Liver (tissue), 8 donors: ENCODE measurements at regions not wholly inside any gene's neighbourhood (a gene's known extent, or its start where the extent isn't known, plus 50 kb on each side); places are given as distances from the start of the nearest gene placed in this dataset.

Experiments
- DNase-seq: peaks from one replicate; pipeline ENCODE4 v3.0.0-alpha.2; 2017; ENCODE audit warnings: low spot score
- H3K27ac ChIP-seq, 2 donors: one replicate each; pipeline ENCODE4 v1.7.0; 2013; ENCODE audit warnings: inconsistent platforms in 2 of 2, low read length in 2 of 2, control low read depth in 1 of 2, low read depth in 1 of 2, mild to moderate bottlenecking in 1 of 2
- H3K27me3 ChIP-seq, 4 donors: one replicate each; pipeline versions ENCODE4 v1.6.1 to v1.7.0; 2013; ENCODE audit warnings: low read length in 3 of 4, inconsistent platforms in 1 of 4, mild to moderate bottlenecking in 1 of 4, moderate library complexity in 1 of 4; ENCODE audit not compliant: control insufficient read depth in 4 of 4, insufficient read depth in 4 of 4
- H3K36me3 ChIP-seq, 4 donors: one replicate each; pipeline versions ENCODE4 v1.6.1 to v1.7.0; 2013; ENCODE audit warnings: low read length in 3 of 4, mild to moderate bottlenecking in 3 of 4, low read depth in 1 of 4, moderate library complexity in 1 of 4; ENCODE audit not compliant: control insufficient read depth in 4 of 4, insufficient read depth in 3 of 4
- H3K4me1 ChIP-seq, 4 donors: one replicate each; pipeline versions ENCODE4 v1.6.1 to v1.7.0; 2013; ENCODE audit warnings: low read length in 3 of 4, mild to moderate bottlenecking in 3 of 4, moderate library complexity in 1 of 4; ENCODE audit not compliant: control insufficient read depth in 4 of 4, insufficient read depth in 4 of 4
- H3K4me3 ChIP-seq, 3 donors: one replicate each; pipeline versions ENCODE4 v1.6.1 to v1.7.0; 2013; ENCODE audit warnings: low read length in 3 of 3, control low read depth in 1 of 3, low read depth in 1 of 3, mild to moderate bottlenecking in 1 of 3
- H3K9ac ChIP-seq, 2 donors: one replicate each; pipeline ENCODE4 v1.7.0; 2013; ENCODE audit warnings: low read length in 2 of 2, mild to moderate bottlenecking in 2 of 2, moderate library complexity in 2 of 2, control low read depth in 1 of 2, low read depth in 1 of 2
- H3K9me3 ChIP-seq, 4 donors: one replicate each; pipeline versions ENCODE4 v1.6.1 to v1.7.0; 2013; ENCODE audit warnings: low read length in 3 of 4; ENCODE audit not compliant: control insufficient read depth in 4 of 4
- ATF3 ChIP-seq: IDR thresholded peaks from 2 replicates; pipeline ENCODE4 v1.6.1; 2016; ENCODE audit warnings: antibody characterized with exemption
- CTCF ChIP-seq: fragments of 150-350 bp; IDR thresholded peaks from 2 replicates; pipeline ENCODE4 v1.5.1; 2017; ENCODE audit warnings: improper control_type of control experiment, low read depth, low read length; ENCODE audit not compliant: missing input control
- EGR1 ChIP-seq, 2 donors: IDR thresholded peaks; 2 replicates each; pipeline ENCODE4 v1.6.1; 2016 to 2018; ENCODE audit warnings: antibody characterized with exemption in 2 of 2, low read depth in 2 of 2
- FOXA1 ChIP-seq: IDR thresholded peaks from 2 replicates; pipeline ENCODE4 v1.6.1; 2016; ENCODE audit warnings: antibody characterized with exemption
- FOXA2 ChIP-seq: IDR thresholded peaks from 2 replicates; pipeline ENCODE4 v1.6.1; 2016; ENCODE audit warnings: antibody characterized with exemption
- GABPA ChIP-seq, 2 donors: IDR thresholded peaks in 1 of 2; conservative IDR thresholded peaks in 1 of 2; 2 replicates each; pipeline ENCODE4 v1.6.1; 2016; ENCODE audit warnings: antibody characterized with exemption in 2 of 2, mild to moderate bottlenecking in 1 of 2, moderate library complexity in 1 of 2
- HNF4A ChIP-seq, 2 donors: conservative IDR thresholded peaks; 2 replicates each; pipeline ENCODE4 v1.6.1; 2016; ENCODE audit warnings: antibody characterized with exemption in 2 of 2, mild to moderate bottlenecking in 2 of 2
- HNF4G ChIP-seq: IDR thresholded peaks from 2 replicates; pipeline ENCODE4 v1.6.1; 2016; ENCODE audit warnings: antibody characterized with exemption
- JUND ChIP-seq, 2 donors: IDR thresholded peaks; 2 replicates each; pipeline ENCODE4 v1.6.1; 2016; ENCODE audit warnings: antibody characterized with exemption in 2 of 2
- NR2F2 ChIP-seq: IDR thresholded peaks from 2 replicates; pipeline ENCODE4 v1.6.1; 2016; ENCODE audit warnings: antibody characterized with exemption
- RAD21 ChIP-seq, 2 donors: IDR thresholded peaks; 2 replicates each; pipeline ENCODE4 v1.6.1; 2016; ENCODE audit warnings: antibody characterized with exemption in 2 of 2, mild to moderate bottlenecking in 2 of 2
- REST ChIP-seq: IDR thresholded peaks from 2 replicates; pipeline ENCODE4 v1.6.1; 2016; ENCODE audit warnings: antibody characterized with exemption, mild to moderate bottlenecking
- RXRA ChIP-seq, 2 donors: IDR thresholded peaks; 2 replicates each; pipeline ENCODE4 v1.6.1; 2017 to 2018; ENCODE audit warnings: antibody characterized with exemption in 2 of 2, mild to moderate bottlenecking in 1 of 2
- SP1 ChIP-seq: IDR thresholded peaks from 2 replicates; pipeline ENCODE4 v1.6.1; 2018; ENCODE audit warnings: antibody characterized with exemption, mild to moderate bottlenecking
- TAF1 ChIP-seq: conservative IDR thresholded peaks from 2 replicates; pipeline ENCODE4 v1.6.1; 2016; ENCODE audit warnings: antibody characterized with exemption, mild to moderate bottlenecking
- YY1 ChIP-seq: IDR thresholded peaks from 2 replicates; pipeline ENCODE4 v1.6.1; 2016; ENCODE audit warnings: antibody characterized with exemption, mild to moderate bottlenecking
- WGBS: extraction: QIAGEN DNeasy Blood & Tissue Kit; methylation state at CpG from one replicate; pipeline ENCODE4 v1.1.7; 2013; 5-methylcytosine and 5-hydroxymethylcytosine counted together
- TF ChIP-seq, protein P1 (sequence below): IDR thresholded peaks from 2 replicates; pipeline ENCODE4 v1.6.1; 2016; ENCODE audit warnings: antibody characterized with exemption
- TF ChIP-seq, protein P2 (sequence below): IDR thresholded peaks from 2 replicates; pipeline ENCODE4 v1.6.1; 2016; ENCODE audit warnings: antibody characterized with exemption
- donor health status: healthy.
- donor health status: healthy.
- donor health status: healthy.
- donor health status: healthy.
- donor health status: healthy.

DNA sequence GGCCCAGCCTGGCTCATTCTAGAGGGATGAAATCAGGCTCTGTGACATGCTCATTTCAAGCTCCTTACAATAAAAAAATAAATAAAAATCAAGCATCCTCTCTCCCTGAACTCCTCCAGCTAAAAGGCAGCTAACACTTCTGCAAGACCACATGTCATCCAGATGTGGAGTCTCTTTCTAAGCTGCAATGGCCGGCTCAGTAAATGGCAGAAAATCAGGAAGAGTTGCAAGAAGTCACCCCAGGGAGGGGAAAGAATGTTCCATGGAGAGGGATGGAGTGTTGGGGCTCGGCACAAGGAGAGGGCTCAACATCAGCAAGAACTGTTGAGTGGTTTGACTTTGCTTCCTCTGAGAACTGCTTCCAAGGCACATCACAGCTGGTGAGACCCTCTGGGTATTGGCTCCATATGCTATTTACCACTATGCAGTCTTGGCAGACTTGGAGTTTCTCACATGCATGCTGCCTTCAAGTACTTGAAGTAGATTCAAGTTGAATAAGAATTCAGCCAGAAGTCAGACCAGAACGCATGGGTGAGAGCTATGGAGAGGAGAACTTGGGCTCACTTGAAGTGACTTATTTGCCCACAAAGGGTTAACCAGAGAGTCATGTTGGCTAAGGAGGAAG is 689.0 kb downstream of the NTRK3 start:
- Histone ChIP-seq H3K4me3 (no peak overlapping the region), H3K9ac (no peak overlapping the region), H3K27ac (no peak overlapping the region), H3K27me3 (peaks cover 0 to 8% (median 0%) of the 10 kb centered on the region in 4 donors), H3K4me1 (no peaks in the 10 kb centered on the region), H3K36me3 (no peaks in the 10 kb centered on the region), H3K9me3 (peaks cover 0 to 3% (median 0%) of the 10 kb centered on the region in 4 donors)
- no peak for TF ChIP-seq NR2F2
- TF ChIP-seq CTCF: no peak
- no peak for TF ChIP-seq FOXA1
- TF ChIP-seq, protein P1, sequence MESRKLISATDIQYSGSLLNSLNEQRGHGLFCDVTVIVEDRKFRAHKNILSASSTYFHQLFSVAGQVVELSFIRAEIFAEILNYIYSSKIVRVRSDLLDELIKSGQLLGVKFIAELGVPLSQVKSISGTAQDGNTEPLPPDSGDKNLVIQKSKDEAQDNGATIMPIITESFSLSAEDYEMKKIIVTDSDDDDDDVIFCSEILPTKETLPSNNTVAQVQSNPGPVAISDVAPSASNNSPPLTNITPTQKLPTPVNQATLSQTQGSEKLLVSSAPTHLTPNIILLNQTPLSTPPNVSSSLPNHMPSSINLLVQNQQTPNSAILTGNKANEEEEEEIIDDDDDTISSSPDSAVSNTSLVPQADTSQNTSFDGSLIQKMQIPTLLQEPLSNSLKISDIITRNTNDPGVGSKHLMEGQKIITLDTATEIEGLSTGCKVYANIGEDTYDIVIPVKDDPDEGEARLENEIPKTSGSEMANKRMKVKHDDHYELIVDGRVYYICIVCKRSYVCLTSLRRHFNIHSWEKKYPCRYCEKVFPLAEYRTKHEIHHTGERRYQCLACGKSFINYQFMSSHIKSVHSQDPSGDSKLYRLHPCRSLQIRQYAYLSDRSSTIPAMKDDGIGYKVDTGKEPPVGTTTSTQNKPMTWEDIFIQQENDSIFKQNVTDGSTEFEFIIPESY: no peak
- TF ChIP-seq EGR1 (IDR thresholded peaks at IDR 0.05; ENCODE audit: low read depth in 2 of 2): no peak
- no peak for TF ChIP-seq FOXA2
- TF ChIP-seq RXRA (IDR thresholded peaks at IDR 0.05): no peak
- no peak for TF ChIP-seq HNF4A (conservative IDR thresholded peaks at IDR 0.05)
- no peak for TF ChIP-seq SP1
- no peak for TF ChIP-seq TAF1
- TF ChIP-seq YY1: no peak
- no peak for TF ChIP-seq GABPA (IDR thresholded peaks at IDR 0.05 in 1 of 2, conservative IDR thresholded peaks at IDR 0.05 in 1 of 2)
- TF ChIP-seq JUND (IDR thresholded peaks at IDR 0.05): no peak
- no peak for TF ChIP-seq RAD21 (IDR thresholded peaks at IDR 0.05)
- TF ChIP-seq, protein P2, sequence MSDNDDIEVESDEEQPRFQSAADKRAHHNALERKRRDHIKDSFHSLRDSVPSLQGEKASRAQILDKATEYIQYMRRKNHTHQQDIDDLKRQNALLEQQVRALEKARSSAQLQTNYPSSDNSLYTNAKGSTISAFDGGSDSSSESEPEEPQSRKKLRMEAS: no peak
- no peak for TF ChIP-seq HNF4G
- TF ChIP-seq REST: no peak
- no peak for TF ChIP-seq ATF3
- DNase-seq: no peak
- 68% methylated on average over 3 of the region's 3 CpGs for WGBS
